ENCODE measurements at regions not wholly inside any gene's neighbourhood (a gene's known extent, or its start where the extent isn't known, plus 50 kb on each side); places are given as distances from the start of the nearest gene placed in this dataset.

DNA sequence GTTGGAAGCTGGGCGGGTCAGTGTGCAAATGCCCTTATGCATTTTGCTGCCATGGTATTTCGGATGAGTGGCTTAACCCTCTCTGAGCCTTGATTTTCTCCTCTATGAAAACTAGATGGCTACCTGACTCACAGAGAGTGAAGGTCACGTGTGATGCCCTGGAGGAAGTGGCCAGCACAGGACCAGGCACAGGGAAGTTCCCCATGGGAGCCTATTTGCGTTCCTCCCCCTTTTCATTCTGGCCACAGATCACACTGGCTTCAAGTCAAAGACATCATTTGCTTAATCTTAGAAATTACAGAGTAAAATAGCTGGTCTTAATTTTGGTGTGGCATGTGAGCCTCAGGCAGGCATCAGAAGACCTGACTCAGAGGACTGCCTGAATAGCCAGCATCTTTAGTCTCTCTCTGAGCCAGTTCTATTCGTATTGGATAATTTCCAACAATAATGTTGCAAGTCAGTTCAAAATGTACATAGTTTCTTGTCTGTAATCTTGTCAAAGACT, 57.6 kb upstream of the CD302 start:
- no peaks in the 10 kb centered on the region for H3K36me3 ChIP-seq
- H3K9me3 ChIP-seq = no peaks in the 10 kb centered on the region
- no peak overlapping the region for H3K4me3 ChIP-seq (ENCODE audit: low read depth, low read length)
- no peaks in the 10 kb centered on the region for H3K4me1 ChIP-seq
- H3K27me3 ChIP-seq = no peaks in the 10 kb centered on the region
- DNase-seq = no peak
- TF ChIP-seq, protein P1, sequence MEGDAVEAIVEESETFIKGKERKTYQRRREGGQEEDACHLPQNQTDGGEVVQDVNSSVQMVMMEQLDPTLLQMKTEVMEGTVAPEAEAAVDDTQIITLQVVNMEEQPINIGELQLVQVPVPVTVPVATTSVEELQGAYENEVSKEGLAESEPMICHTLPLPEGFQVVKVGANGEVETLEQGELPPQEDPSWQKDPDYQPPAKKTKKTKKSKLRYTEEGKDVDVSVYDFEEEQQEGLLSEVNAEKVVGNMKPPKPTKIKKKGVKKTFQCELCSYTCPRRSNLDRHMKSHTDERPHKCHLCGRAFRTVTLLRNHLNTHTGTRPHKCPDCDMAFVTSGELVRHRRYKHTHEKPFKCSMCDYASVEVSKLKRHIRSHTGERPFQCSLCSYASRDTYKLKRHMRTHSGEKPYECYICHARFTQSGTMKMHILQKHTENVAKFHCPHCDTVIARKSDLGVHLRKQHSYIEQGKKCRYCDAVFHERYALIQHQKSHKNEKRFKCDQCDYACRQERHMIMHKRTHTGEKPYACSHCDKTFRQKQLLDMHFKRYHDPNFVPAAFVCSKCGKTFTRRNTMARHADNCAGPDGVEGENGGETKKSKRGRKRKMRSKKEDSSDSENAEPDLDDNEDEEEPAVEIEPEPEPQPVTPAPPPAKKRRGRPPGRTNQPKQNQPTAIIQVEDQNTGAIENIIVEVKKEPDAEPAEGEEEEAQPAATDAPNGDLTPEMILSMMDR (IDR thresholded peaks at IDR 0.05; ENCODE audit: low read depth, low read length) = no peak

- no peak for DNase-seq
- H3K4me3 ChIP-seq (ENCODE audit: low read depth, low read length) = no peak overlapping the region
- H3K36me3 ChIP-seq = no peaks in the 10 kb centered on the region
- H3K27me3 ChIP-seq = no peaks in the 10 kb centered on the region
- TF ChIP-seq, protein P1 (IDR thresholded peaks at IDR 0.05; ENCODE audit: low read depth, low read length) = no peak
- no peaks in the 10 kb centered on the region for H3K9me3 ChIP-seq
- H3K4me1 ChIP-seq = no peaks in the 10 kb centered on the region
Measured at GRCh38 chr2:159855143-159855542, 57.1 kb upstream of the CD302 start.

DNA sequence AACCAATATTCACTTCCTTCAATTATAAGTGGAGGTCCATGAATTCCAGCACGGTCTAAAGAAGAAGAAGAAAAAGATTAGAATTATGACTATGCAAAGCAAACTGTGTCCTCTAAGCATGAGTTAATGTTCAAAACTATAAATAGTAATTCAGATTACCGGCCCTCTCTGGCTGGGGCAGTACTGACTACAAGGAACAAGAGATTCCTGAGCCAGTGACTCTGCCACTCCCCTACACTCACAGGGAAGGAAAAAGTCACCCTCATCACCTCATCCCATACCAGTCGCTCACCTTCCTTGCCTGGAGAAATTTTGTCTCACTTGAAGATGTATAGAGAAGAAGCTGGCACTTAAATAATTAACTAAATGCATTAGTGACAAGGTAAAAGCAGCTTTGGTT, 56.5 kb upstream of the CD302 start:
- no peaks in the 10 kb centered on the region for H3K36me3 ChIP-seq
- DNase-seq = no peak
- H3K27me3 ChIP-seq = no peaks in the 10 kb centered on the region
- no peaks in the 10 kb centered on the region for H3K9me3 ChIP-seq
- TF ChIP-seq, protein P1 (IDR thresholded peaks at IDR 0.05; ENCODE audit: low read depth, low read length) = no peak
- H3K4me1 ChIP-seq = no peaks in the 10 kb centered on the region
- H3K4me3 ChIP-seq (ENCODE audit: low read depth, low read length) = no peak overlapping the region

DNA sequence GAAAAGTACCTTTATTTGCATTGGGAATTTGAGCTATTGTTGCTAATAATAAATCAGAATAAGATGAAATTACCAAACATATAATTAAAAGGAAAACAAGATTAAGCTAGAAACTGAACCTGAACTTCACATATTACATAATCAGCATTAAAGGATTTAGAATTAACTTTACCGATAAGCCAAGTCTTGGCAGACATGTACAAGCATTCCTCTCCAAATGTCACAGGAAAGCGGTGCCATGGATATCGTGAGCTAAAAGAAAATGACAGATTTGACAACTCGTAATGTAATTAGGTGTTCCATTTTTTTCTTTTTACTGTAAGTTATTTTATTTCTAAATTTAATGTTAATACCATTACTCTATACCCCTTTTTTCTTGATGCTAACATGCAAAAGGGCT, 55.1 kb upstream of the CD302 start:
- TF ChIP-seq, protein P1 (IDR thresholded peaks at IDR 0.05; ENCODE audit: low read depth, low read length) = no peak

GRCh38 chr2:159851941-159852340, 53.9 kb upstream of the CD302 start:
- TF ChIP-seq, protein P1 (IDR thresholded peaks at IDR 0.05; ENCODE audit: low read depth, low read length) = no peak
- no peaks in the 10 kb centered on the region for H3K4me1 ChIP-seq
- no peaks in the 10 kb centered on the region for H3K9me3 ChIP-seq
- no peaks in the 10 kb centered on the region for H3K27me3 ChIP-seq
- no peaks in the 10 kb centered on the region for H3K36me3 ChIP-seq
- H3K4me3 ChIP-seq (ENCODE audit: low read depth, low read length) = no peak overlapping the region
- DNase-seq = no peak

More for the DNA sequence above, 55.1 kb upstream of the CD302 start:
- no peaks in the 10 kb centered on the region for H3K9me3 ChIP-seq
- H3K27me3 ChIP-seq = no peaks in the 10 kb centered on the region
- no peak overlapping the region for H3K4me3 ChIP-seq (ENCODE audit: low read depth, low read length)
- no peaks in the 10 kb centered on the region for H3K36me3 ChIP-seq
- no peak for DNase-seq
- no peaks in the 10 kb centered on the region for H3K4me1 ChIP-seq

DNA sequence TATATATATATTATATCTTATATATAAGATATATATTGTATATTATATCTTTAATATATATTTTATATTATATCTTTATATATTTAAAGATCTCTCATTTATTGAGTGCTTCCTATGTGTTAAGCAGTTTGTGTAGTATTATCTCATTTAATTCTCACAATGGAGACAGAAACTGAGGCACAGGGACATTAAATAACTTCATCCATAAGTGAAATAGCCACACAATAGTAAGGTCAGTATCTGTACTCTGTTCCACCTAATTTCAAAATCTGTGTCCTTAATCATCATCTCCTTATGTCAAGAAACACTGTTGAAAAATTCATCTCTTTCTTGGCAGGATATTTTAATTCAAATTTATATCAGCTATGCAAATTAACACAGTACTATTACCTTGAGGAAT, 52.8 kb upstream of the CD302 start:
- no peaks in the 10 kb centered on the region for H3K27me3 ChIP-seq
- H3K4me3 ChIP-seq (ENCODE audit: low read depth, low read length) = no peak overlapping the region
- no peak for DNase-seq
- H3K36me3 ChIP-seq = no peaks in the 10 kb centered on the region
- no peaks in the 10 kb centered on the region for H3K4me1 ChIP-seq
- no peaks in the 10 kb centered on the region for H3K9me3 ChIP-seq
- TF ChIP-seq, protein P1 (IDR thresholded peaks at IDR 0.05; ENCODE audit: low read depth, low read length) = no peak

All from BE2C (cell line).